ENCODE measurements at regions not wholly inside any gene's neighbourhood (a gene's known extent, or its start where the extent isn't known, plus 50 kb on each side); places are given as distances from the start of the nearest gene placed in this dataset.

DNA sequence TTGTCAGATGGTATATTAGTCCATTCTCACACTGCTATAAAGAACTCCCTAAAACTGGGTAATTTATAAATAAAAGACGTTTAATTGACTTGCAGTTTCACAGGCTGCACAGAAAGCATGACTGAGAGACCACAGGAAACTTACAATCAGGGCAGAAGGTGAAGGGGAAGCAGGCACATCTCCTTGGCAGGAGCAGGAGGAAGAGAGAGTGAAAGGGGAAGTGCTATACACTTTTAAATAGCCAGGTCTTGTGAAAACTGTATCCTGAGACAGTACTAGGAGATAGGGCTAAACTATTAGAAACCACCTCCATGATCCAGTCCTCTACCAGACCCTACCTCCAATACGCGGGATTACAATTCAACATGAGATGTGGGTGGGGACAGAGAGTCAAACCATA is 193.9 kb upstream of the KCNG1 start:
- DNase-seq, result no peak

GRCh38 chr20:51212816-51213215 is 189.9 kb upstream of the KCNG1 start:
- DNase-seq, result no peak

DNA sequence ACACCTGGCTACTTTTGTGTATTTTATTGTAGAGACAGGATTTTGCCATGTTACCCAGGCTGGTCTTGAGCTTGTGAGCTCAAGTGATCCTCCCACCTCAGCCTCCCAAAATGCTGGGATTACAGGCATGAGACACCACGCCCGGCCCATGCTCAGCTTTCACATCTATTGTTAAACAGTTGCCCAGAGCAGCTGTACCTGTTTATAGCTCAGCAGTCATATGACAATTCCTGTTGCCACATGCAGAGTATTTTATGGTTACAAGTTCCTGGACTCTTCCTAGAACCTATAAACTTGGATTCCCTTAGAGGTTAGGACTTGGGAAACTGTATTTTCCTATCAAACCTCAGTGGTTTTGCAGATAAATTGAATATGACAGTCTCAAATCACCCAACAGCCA is 188.3 kb upstream of the KCNG1 start:
- DNase-seq, result no peak

- DNase-seq, result no peak
These were observed 187.2 kb upstream of the KCNG1 start for GRCh38 chr20:51210084-51210483.

GRCh38 chr20:51208162-51208561 is 185.3 kb upstream of the KCNG1 start:
- no peak for DNase-seq

DNA sequence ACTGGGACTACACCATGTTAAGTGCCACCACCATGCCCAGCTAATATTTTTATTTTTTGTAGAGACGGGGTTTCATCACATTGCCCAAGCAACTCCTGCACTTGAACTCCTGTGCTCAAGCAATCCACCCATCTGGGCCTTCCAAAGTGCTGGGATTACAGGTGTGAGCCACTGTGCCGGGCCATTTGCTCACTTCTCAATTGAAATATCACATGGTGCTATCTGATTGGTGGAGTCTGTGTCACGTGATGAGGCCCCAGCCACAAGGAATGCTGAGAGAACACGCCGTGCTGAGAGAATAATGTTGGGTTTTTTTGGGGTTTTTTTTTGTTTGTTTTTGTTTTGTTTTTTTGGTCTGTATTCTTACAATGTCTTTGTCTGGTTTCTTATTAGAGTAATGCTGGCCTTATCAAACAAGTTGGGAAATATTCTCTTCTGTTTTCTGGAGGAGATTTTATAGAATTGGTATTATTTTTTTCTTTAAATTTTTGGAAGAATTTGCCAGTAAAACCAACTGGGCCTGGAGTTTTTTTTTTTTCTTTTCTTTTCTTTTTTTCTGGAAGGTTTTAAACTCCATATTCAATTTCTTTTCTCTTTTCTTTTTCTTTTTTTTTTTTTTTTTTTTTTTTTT is 183.2 kb upstream of the KCNG1 start:
- DNase-seq, result no peak

DNA sequence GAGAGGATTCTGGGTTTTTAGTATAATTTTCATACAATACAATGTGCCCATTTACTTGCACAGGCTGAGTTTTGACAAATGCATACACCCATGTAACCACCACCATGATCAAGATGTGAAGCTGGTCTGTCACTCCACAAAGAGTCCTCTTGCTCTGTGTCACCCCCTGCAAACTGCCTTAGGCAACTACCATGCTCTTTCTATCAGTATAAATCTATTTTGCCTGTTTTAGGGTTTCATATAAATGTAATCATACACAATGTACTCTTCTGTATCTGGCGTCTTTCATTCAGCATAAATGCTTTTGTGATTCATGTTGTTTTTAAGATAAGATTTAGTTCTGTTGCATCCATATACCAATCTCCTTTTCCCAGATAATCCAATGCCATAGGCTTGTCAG is 181.9 kb upstream of the KCNG1 start:
- no peak for DNase-seq

- DNase-seq, result no peak
These were observed 181.3 kb upstream of the KCNG1 start for GRCh38 chr20:51204051-51204715.

GRCh38 chr20:51202304-51202703 is 179.4 kb upstream of the KCNG1 start:
- no peak for DNase-seq

- DNase-seq, result no peak
These were observed 177.0 kb upstream of the KCNG1 start for GRCh38 chr20:51199920-51200319.

- no peak for DNase-seq
These were observed 176.1 kb upstream of the KCNG1 start for GRCh38 chr20:51198876-51199523.

GRCh38 chr20:51198238-51198637 is 175.3 kb upstream of the KCNG1 start:
- no peak for DNase-seq

GRCh38 chr20:51196991-51197651 is 174.2 kb upstream of the KCNG1 start:
- DNase-seq, result no peak

DNA sequence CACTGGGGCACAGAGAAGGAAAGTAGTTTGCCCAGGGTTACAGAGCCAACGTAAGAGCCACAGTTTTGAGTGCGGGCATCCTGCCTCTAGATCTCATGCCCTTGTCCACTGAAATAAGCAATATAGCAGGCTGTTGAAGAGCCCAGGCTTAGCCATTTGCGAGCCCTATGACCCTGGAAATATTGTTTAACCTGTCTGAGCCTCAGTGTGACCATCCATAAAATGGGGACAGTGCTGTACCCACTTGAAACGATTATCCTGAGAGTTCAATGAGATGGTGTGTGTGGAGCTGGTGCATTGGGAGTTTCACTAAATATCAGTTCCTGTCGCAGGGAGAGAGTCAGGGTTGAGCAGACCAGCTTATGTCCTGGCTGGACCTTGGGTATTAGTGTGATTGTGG is 173.1 kb upstream of the KCNG1 start:
- no peak for DNase-seq

DNA sequence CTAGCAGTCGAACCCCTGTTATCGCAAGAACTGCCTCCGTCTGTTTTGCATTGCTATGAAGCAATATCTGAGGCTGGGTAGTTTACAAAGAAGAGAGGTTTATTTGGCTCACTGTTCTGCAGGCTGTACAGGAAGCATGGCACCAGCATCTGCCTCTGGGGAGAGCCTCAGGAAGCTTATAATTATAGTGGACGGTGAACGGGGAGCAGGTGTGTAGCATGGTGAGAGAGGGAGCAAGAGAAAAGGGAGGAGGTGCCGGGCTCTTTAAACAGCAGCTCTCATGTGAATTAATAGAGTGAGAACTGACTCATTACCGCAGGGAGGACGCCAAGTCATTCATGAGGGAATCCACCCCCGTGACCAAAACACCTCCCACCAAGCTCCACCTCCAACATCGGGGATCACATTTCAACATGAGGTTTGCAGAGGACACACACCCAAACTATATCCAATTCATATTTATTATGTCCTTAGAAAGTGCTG is 172.6 kb upstream of the KCNG1 start:
- no peak for DNase-seq

GRCh38 chr20:51193066-51193772 is 170.3 kb upstream of the KCNG1 start:
- DNase-seq, result no peak

DNA sequence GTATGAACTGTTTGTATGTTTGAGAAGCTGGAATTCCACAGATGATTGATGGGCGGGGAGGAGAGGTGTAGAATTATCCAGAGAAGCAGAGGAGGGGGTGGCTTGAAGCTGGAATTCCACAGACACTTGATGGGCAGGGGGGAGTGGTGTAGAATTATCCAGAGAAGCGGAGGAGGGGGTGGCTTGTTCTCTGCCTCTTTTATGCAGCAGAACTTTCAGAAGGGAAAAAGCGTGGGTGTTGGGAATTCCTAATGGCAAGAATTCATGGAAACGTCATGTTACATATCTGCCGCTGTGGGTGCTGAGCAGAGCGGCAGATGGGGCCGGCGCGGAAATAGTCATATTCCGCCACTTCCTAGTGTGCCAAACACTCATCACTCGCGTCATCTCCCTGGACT is 167.9 kb upstream of the KCNG1 start:
- DNase-seq, result no peak

GRCh38 chr20:51189814-51190782 is 167.2 kb upstream of the KCNG1 start:
- no peak for DNase-seq

DNA sequence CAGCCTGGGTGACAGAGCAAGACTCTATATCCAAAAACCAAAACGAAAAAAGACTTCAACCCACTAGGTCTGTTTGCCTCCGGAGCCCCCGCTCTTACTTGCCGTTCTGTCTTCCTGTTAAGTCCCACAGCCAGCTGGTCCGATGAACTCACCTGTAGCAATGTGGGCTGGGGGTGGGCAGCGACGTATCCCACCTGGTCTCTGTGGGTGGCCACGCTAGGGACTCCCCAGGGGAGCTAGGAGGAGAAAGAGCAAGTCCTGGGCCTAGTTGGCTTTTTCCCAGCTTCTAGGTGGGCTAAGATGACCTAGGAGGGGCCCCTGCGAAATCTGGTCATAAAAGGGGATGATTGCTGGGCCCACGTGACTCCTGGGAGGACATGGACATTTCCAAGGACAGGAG is 166.0 kb upstream of the KCNG1 start:
- no peak for DNase-seq

DNA sequence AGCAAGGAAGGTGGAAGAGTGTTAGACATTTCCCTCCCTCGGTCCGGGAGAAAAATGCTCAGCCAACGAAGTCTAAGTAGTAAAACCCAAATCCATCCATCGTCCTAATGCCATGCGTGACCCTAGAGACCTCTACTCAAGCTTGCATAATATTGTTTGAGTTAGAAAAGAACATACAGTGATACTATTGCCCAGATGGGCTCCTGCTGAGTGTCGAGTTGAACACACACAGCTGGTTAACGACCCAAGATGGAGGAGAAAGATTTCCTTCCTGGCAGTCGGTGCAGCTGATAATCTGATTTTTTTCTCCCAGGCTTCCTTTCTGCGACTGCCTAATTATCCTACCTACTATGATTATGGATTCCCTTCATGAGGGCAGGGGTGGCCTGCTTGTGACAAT is 164.4 kb upstream of the KCNG1 start:
- DNase-seq, result no peak

- no peak for DNase-seq
These were observed 163.0 kb upstream of the KCNG1 start for GRCh38 chr20:51185861-51186260.

GRCh38 chr20:51185277-51185676 is 162.4 kb upstream of the KCNG1 start:
- DNase-seq, result no peak

All from SHP77 (cell line).